ENCODE measurements at regions not wholly inside any gene's neighbourhood (a gene's known extent, or its start where the extent isn't known, plus 50 kb on each side); places are given as distances from the start of the nearest gene placed in this dataset.

DNA sequence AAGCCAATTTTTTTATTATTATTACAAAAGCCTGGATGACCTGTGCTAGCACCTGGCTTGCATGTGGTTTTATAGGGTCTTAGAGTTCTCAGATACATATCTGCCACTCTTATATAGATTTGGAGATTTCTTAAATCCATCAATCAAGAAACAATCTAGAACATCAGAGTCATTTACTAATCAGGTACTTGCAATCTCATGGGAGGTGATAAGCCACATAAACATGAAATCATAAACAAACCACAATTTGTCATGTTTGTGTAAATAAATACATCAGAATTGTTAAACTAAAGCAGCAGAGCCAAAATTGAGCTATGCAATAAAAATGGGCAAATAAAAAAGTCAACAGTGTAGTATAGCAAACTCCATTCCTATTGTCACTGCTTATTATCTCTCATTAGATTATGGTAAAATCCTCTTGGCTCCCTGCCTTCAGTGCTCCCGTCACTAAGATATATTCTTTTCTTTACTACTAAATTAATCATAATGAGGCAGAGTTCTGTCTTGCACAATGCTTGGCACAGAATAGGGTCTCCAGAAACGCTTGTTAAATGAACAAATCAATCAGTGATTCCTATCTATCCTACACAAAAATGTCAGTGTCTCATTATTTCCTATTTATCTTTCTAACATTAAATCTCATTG, 108.7 kb upstream of the TTC29 start:
- no peak for DNase-seq (ENCODE audit: low read depth)

DNA sequence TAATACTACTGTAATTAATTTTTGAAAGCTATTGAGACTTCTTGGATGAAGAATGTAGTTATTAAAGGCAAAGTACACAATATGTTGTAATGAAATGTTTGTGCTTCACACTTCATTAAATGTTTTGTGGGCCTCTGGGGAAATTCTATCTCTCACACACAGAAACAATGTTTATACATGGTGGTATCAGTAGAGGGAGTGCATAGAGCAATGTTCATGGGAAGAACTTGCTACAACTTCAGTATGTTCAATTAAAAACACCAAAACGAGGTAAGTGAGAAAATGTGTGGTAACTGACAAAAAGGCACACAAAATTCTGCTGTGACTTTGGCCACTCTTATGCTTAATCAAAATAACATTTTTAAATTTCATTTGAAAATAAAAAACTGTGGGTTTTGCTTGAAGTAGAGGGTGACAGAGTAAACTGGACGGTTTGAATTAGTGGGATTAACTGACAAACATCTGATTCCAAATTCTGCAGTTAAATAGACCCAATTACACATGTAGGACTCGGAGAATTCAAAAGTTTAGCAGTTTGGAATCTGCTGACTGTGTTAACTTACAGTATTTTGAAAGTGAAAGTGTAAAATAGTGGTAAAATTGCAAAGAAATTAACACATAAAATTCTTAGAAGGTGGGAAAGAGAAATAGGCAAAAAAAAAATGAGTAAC, 111.4 kb upstream of the TTC29 start:
- DNase-seq (ENCODE audit: low read depth), result no peak

DNA sequence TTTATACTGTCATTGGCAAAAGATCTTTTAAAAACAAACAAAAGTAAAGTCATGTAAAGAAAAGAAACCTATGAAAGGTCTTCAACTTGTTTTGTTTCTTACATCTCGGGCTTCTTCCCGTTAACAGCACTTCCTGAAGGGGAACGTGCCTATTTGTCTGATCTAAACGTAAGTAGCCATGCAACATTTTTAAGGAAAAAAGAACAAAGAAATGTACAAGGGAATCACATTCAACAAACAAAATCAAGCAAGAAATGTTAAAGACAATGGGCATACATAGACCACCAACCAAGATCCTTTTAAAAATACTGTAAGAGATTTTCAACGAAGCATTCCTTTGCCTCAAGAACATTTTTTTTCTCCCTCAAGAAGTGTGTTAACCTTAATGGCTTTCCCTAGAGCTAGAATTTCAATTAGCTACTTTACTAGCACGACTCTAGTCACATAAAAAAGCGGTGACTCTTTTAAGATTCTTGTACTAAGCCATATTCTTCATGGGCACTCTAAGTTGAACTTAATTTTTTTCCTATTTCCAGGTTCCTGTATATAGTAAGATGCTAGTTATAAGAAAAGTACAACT, 112.0 kb upstream of the TTC29 start:
- no peak for DNase-seq (ENCODE audit: low read depth)

DNA sequence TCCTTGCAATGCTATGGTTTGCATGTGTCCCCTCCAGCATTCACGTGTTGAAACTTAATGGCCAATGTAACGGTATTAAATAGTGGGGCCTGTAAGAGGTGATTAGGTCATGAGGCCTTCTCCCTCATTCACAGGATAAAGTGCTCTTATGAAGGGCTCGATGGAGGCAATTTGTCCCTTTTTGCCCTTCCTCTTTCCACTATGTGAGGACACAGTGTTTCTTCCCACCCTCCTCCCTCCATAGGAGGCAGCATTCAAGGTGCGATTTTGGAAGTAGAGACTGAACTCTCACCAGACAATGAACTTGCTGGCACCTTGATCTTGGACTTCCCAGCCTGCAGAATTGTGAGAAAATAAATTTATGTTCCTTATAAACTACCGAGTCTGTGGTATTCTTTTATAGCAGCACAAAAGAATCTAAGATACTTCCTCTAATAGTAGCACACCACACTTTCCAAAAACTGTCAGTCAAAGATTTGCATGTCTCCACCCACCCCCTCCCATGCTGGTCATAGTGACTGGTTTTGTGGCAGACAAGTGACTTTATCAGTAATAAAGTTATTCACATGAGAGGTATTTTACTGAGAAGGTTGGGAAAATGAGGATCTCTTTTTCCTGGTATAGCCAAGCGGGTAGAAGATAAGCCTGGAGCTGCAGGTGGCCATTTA, 113.5 kb upstream of the TTC29 start:
- no peak for DNase-seq (ENCODE audit: low read depth)

DNA sequence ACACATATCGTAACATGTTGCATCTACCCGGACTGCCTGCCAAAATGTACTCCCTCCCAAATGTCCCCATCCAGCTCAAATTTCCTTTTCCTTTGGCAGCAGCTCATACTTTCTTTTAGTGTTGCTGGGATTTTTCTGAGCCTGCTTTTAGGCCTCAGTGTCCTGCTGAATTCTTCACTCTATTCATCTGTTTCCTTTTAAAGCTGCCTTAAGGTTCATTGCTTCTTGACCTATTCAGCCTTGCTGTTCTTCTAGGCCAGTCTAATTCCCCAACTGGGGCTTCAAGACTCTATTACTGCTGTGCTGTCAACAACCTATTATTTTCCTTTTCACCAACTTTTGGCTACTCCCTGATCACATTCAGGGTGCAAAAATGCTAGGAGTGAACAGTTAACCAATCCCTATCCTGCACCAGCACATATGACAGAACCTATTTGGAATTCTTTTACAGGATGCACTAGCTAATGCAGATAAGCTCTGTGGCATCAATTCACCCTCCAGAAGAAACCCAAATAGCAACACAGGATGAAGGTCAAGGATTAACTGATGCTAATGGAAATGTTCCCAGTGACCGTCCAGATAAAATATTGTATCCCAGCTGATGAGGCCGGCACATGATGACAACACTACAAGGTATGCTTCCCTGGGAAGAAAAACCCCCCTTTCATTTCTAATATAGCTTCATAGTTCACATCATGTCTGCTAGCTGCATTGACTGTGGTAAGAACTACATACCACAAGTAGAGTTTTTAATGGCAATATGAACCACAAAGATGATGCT, 114.7 kb upstream of the TTC29 start:
- peak; percentile 58 for DNase-seq (ENCODE audit: low read depth)

DNA sequence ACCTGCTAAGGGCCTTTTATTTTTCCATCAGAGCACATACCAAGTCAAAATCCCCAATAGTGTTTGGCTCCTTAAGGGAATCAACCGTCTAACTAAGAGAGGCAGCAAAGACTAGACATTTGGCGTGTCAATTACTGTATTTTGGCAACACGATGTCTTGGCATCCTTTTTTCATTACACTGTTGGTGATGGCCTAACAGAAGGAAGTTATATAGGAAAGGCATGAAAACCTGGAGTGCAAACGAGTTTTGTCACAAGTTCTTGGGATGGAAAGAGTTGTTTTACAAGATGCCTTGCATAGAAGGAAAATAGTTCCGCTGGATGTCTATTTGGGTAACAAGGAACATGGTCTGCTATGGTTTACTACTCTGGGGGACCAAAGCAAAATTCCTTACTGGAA, 119.2 kb upstream of the TTC29 start:
- no peak for DNase-seq (ENCODE audit: low read depth)

DNA sequence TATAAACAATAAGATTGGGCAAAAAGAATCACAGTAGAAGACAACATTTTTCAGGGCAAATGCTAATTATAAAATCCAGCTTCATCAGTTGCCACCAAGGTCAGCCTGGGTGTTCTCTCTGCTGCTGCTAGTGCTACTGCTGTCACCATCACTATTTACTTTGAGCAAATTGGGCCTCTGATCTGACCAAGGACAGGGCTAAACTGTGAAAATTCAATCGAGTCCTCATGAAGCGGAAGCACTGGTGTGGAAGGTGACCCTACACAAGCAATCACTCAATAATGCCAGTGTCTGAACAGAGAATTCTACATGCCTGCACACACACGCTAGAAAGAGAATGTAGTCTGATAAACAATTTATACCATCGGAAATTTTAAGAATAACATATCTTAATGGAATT, 122.9 kb upstream of the TTC29 start:
- DNase-seq (ENCODE audit: low read depth), result no peak

DNA sequence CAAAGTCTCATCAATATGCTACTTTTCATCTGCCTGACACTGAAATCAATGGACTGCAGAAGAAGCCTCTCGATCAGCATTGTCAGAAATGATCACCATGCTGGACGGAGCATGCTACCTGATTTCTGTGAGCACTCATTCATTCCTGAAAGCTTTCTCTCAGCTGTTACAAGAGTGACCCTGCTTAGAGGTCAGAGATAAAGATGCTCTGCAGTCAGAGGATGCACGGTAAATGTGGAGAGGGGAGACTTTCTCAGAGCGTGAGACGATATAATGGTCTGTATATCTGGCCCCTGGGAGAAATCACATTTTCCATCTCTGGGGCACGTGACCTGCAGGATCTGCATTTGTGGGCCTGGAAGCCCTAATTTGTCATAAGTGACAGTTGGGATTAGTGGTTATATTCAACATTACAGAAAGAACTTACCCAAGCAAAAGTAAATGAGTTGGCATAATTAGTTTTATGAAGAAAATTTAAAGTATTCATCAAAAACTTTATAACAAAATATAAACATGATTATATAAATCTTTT, 125.6 kb upstream of the TTC29 start:
- DNase-seq (ENCODE audit: low read depth), result no peak

DNA sequence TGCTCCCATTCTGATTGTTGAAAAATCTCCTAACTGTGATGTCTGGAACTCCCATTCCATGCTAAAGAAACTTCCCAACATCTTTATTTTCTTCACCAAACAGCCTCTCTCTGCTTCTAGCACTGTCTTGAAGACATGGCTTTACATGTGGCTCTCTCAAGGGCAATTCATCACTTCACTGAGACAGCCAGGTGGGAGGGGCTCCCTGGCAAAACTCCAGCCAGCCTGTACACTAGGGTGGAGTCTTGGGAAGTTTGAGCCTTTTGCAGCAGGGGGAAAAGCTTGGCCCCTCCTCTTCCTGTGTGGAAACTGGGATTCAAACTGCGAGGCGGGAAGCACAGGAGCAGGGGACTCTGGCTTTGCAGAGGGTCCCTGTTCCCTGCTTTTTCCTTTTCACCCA, 130.5 kb upstream of the TTC29 start:
- no peak for DNase-seq (ENCODE audit: low read depth)

DNA sequence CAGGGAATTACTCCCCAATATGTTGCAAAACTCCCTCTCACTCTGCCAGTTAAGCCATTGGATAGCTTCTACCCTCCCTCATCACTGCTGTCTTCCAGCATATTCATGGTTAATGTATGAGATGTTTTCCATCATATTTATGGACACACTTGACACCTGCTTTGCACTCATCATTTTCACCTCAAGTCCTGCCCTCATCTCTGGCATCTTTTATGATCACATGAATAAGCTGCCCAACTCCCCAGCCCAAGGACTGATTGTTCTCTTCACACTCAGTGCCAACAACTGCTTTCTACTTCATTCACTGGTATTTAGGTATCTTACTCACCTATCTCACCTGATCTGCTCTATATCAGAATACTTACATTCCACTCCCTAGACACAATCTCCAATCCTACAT, 131.1 kb upstream of the TTC29 start:
- DNase-seq (ENCODE audit: low read depth), result no peak

DNA sequence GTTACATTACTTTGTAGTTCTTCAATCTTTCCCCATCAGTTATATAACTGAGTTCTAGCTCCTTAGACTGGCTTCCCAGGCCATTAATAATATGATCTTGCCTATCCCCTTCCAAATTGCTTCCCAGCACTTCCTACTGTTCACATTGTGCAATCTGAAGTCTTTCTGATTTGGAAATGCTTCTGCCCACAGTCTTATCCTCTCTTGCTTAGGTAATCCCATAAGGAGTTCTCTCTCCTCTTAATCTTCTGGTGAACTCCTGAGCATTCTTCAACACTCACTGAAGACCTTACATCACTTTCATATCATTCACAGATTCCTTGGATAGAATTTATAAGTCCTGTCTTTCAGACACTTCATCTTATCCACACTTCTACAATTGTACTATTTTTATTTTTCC, 132.7 kb upstream of the TTC29 start:
- DNase-seq (ENCODE audit: low read depth), result no peak

DNA sequence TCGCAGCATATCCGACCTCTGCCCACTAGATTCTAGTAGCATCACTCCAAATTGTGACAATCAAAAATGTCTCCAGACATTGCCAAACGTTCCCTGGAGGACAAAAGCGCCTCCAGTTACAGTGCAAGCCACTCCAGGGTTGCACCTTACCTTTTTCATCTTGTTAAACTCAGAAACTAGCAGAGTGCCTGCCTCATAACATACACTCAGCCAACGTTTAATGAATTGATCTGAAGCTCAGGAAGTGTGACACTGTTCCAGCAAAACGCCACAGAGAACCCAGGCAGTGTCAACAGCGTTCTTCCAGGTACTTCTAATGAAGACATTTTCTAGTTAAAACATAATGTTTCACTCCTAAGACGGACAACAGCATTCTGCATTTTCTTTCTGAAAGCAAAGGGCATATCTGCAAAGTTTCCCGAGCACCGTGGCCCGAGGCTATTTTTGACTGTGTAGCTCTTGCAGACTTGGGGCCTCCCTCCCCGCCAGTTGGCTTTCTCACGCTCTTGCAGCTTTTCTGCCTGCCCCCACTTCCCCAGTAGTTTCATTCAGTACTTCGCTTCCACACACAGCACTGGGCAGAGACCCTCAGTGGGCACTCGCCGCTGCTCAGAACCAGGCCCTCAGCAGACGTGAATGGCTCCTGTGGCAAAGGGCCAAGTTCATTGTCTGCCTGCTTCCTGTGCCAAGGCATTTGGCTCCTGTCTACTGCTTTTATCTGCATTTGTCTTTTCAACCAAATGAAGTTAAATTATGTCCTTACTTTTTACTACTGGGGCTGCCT, 133.4 kb upstream of the TTC29 start:
- no peak for DNase-seq (ENCODE audit: low read depth)

DNA sequence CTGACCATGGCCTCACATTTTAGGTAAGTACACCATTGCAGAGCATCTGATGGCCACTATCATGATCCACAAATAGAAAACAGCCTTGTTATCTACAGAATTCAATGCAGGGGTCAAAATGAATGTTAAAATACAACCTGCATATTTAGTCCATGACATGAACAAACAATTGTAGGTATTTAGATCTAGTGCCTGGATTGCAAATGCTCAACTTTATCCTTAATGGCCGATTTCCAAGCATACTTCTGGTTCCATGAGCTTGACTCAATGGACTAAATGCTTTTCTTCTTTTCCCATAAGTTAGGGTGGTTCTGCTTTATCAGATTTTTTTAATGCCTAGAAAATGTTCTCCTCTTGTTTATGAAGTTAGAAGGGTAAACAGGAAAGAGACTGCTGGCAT, 139.2 kb upstream of the TTC29 start:
- no peak for DNase-seq (ENCODE audit: low read depth)

DNA sequence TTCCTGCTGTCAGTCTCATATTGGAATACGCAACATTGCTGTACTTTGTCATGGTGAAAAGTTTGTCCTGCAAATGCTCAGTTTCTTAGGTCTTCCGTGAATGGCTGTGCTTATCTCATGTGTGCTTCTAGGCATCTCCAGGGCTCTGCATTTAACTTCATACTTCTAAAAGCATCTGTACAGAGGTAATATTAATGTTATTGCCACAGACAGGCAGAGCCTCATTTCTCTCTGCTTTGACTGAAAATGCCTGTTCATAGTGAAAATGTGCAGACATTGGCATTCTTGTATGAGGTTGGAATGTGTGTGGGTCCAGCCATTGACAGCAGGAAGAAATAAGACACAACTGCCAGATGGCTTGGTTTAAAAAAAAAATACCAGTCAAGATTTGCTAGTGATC, 140.1 kb upstream of the TTC29 start:
- DNase-seq (ENCODE audit: low read depth), result no peak

DNA sequence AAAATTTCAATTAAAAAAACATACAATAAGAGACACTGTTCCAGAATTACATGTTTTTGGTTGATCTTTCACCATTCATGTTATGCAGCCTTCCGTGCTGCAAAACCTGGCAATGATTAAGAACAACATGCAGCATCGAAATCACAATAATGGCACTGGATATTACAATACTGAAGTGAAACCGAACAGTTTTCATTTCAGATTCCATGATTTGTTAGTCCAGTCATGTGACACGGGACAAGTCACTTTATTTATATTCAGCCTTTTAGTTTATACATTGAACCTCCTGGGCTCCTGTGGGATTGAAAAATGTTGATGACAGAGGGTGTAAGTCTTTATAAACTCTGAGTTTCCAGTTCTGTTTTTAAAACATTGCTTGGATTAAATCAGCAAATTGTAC, 142.5 kb upstream of the TTC29 start:
- no peak for DNase-seq (ENCODE audit: low read depth)

DNA sequence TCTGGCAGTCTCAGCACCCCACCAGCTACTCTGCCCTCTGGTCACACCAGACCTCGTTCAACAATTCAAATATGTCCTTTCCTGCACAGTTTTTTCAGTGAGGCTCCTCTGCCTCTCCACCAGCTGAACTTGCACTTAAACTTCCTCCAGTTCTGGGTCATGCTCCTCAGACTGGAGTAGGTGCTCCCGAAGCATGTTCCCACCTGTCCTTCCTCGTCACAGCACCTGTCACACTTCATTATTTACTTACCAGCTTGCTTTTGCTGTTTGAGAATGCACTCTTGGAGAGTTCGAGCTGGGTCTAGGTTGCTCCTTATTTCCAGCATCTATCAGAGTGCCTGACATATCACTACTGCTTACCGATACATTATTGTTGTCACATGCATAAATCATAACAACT, 144.8 kb upstream of the TTC29 start:
- DNase-seq (ENCODE audit: low read depth), result no peak

DNA sequence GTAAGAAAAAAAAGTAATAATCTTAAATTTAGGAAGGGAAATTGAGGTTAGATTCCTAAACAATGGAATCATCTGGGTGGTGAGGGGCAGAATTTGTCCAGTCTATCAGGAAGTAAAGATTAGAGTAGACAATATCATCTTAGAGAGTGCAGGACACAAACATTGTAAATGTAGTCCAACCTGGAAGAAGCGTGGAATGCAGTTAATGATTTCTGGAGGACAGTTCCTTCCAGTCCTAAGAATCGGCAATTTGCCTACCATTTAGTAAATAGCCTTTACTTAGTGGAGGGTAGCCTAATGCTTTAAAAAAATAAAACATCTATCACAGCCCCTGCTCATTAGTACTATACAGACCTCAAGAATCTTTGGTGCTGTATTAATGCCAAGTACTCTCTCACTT, 147.5 kb upstream of the TTC29 start:
- no peak for DNase-seq (ENCODE audit: low read depth)

DNA sequence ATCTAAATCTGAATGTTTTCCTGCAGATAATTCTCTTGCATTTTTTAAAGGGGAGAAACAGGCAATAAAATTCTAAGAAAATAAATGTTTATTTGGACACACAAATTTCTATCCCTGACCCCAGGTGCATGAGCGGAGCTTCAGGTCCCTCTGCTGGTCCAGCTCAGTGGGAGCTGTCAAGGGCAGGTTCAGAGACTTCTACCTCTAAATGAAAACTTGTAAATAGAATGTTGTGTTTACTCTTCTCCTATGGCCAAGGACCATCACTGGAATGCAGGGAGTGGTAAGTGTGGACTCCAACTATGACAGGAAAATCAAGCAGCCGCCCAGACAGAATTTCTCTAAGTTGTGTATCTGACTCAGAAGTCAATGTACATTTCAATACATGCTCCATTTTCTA, 148.6 kb upstream of the TTC29 start:
- DNase-seq (ENCODE audit: low read depth), result no peak

DNA sequence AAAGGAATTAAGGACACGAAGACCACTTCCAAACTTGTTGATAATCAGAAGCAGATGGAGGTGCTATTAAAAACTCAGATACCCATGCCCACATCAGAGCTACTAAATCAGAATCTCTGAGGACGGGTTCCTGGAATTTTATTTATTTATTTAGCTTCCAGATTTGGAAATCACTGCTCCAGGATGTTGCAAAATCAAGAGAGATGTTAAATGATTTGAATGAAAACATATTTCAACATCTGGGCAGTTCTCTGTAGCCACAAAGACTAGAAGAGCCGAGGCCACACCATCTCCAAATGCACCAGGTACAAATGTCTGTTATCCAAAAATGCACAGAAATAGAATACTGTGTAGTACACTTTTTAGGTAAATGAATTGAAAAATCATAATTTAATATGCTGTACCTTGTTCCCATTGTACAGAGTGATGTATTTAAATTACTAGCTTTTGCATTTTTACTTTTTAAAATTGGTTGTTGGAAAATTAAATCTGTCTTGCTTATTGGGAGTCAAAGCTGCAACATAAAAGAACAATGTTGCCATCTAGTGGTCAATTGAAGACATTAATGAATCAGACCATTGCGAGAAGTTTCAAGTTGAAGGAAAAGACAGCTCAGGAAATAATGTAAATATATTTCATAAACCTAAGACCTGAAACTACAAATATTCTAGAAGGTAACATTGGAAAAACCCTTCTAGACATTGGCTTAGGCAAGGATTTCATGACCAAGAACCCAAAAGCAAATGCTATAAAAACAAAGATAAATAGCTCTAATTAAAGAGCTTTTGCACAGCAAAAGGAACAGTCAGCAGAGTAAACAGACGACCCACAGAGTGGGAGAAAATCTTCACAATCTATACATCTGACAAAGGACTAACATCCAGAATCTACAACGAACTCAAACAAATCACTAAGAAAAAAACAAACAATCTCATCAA, 151.3 kb upstream of the TTC29 start:
- no peak for DNase-seq (ENCODE audit: low read depth)

DNA sequence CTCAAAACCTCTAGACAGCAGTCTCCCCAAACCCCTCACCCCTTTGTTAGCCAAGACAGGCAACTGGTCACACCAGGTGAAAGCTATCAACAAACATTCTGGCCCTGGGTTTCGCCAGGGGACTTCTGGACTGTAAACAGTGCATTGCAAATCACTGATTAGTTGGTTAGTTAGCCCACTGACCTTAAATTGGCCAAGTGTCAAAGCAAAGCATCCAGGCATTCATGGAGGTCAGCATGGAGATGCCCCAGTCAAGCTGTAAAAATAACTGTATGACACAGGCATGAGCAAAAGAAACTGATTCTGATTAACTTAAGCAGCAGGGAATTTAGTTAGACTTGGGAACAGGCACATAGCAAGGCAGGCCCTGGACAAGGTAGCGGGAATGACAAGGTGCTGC, 156.0 kb upstream of the TTC29 start:
- no peak for DNase-seq (ENCODE audit: low read depth)
